Endothelial cell of umbilical vein (primary cell): ENCODE measurements at regions not wholly inside any gene's neighbourhood (a gene's known extent, or its start where the extent isn't known, plus 50 kb on each side); places are given as distances from the start of the nearest gene placed in this dataset.
A peak's percentile ranks its signal among the peaks of the same experiment; 100 is the strongest.

ENCODE experiments used
- BruUV-seq: library from RNA; stranded (reverse); fragments of 400-500 nt; replicated peaks from 2 replicates; lab custom pipeline; 2021; lab: Mats Ljungman, UMichigan
- CTCF ChIA-PET: fragments of 300-600, 350-600 bp; sonication (Branson Sonifier 250); formaldehyde crosslinking; loops from one replicate; lab custom pipeline; 2021; ENCODE audit warnings: antibody characterized with exemption, inconsistent platforms; lab: Charles Lee
- POLR2A ChIA-PET: fragments of 300-600, 350-600 bp; sonication (Branson Sonifier 250); formaldehyde crosslinking; loops from one replicate; lab custom pipeline; 2021; ENCODE audit warnings: antibody characterized with exemption, inconsistent platforms; lab: Charles Lee
- DNase-seq: peaks from one replicate; pipeline ENCODE4 v3.0.0-alpha.2; 2011; ENCODE audit warnings: low read depth, low spot score
- FAIRE-seq: peaks from 2 replicates; lab custom pipeline; 2011; peaks lifted over from hg19 to GRCh38; lab: Jason Lieb, UNC
- H2AFZ ChIP-seq: 2 replicates; pipeline ENCODE4 v1.6.0; 2012; ENCODE audit warnings: low read depth, low read length, control low read depth, inconsistent platforms
- H3K27ac ChIP-seq: 2 replicates; pipeline ENCODE4 v1.5.1; 2011; ENCODE audit warnings: low read depth, mild to moderate bottlenecking, control low read depth, low read length, moderate library complexity; ENCODE audit not compliant: insufficient read depth
- H3K27me3 ChIP-seq, 2 experiments: 2 replicates each; pipeline versions ENCODE4 v1.6.0 to v1.6.1; 2011; ENCODE audit warnings: low read length in 2 of 2, mixed read lengths in 1 of 2; ENCODE audit not compliant: control insufficient read depth in 2 of 2, insufficient read depth in 2 of 2
- H3K36me3 ChIP-seq, 2 experiments: 2 replicates in 1 of 2; 3 replicates in 1 of 2; pipeline ENCODE4 v1.5.1; 2011; ENCODE audit warnings: low read length in 2 of 2, mild to moderate bottlenecking in 1 of 2, moderate library complexity in 1 of 2; ENCODE audit not compliant: control insufficient read depth in 2 of 2, insufficient read depth in 2 of 2; ENCODE audit errors: extremely low read depth in 1 of 2
- H3K4me1 ChIP-seq: 3 replicates; pipeline ENCODE4 v1.5.1; 2011; ENCODE audit warnings: mild to moderate bottlenecking, low read length; ENCODE audit not compliant: control insufficient read depth, insufficient read depth; ENCODE audit errors: extremely low read depth
- H3K4me2 ChIP-seq: 2 replicates; pipeline ENCODE4 v1.6.1; 2011; ENCODE audit warnings: low read length, control low read depth, mixed read lengths; ENCODE audit not compliant: insufficient read depth
- H3K4me3 ChIP-seq, 3 experiments: fragments of 200-600 bp in 1 of 3; sonication (generic), shearing (Covaris generic) in 1 of 3; replicated peaks in 1 of 3; 2 replicates each; pipeline ENCODE4 v1.5.1; 2011 to 2016; ENCODE audit warnings: control low read depth in 3 of 3, low read length in 3 of 3, mild to moderate bottlenecking in 2 of 3, inconsistent platforms in 1 of 3, low read depth in 1 of 3, moderate library complexity in 1 of 3; ENCODE audit not compliant: insufficient read depth in 1 of 3
- H3K79me2 ChIP-seq: 2 replicates; pipeline ENCODE4 v1.6.0; 2012; ENCODE audit warnings: low read length, inconsistent platforms; ENCODE audit not compliant: control insufficient read depth, insufficient read depth
- H3K9ac ChIP-seq: replicated peaks from 2 replicates; pipeline ENCODE3; 2011; ENCODE audit warnings: low read length, control low read depth; ENCODE audit not compliant: insufficient read depth; ENCODE audit errors: extremely low read depth
- H3K9me1 ChIP-seq: replicated peaks from 3 replicates; pipeline ENCODE4 v1.6.0; 2011; ENCODE audit warnings: mild to moderate bottlenecking, low read length; ENCODE audit not compliant: control insufficient read depth, insufficient read depth; ENCODE audit errors: extremely low read depth
- H3K9me3 ChIP-seq: replicated peaks from 2 replicates; pipeline ENCODE4 v1.5.1; 2012; ENCODE audit warnings: low read length, inconsistent platforms; ENCODE audit not compliant: control insufficient read depth, insufficient read depth
- H4K20me1 ChIP-seq: replicated peaks from 2 replicates; pipeline ENCODE3; 2011; ENCODE audit warnings: mild to moderate bottlenecking, low read length; ENCODE audit not compliant: control insufficient read depth, insufficient read depth; ENCODE audit errors: extremely low read depth
- CTCF ChIP-seq, 2 donors: IDR thresholded peaks; 1 replicate in 1 of 2; 2 replicates in 1 of 2; pipeline ENCODE4 v1.5.1; 2011; ENCODE audit warnings: low read length in 2 of 2, mild to moderate bottlenecking in 2 of 2, moderate library complexity in 2 of 2, control low read depth in 1 of 2, inconsistent platforms in 1 of 2, low read depth in 1 of 2; ENCODE audit not compliant: insufficient read depth in 1 of 2; ENCODE audit errors: extremely low read depth in 1 of 2
- EZH2 ChIP-seq: IDR thresholded peaks from 2 replicates; pipeline ENCODE4 v1.6.1; 2012; ENCODE audit warnings: borderline replicate concordance, low read depth, mild to moderate bottlenecking, moderate library complexity, low read length, inconsistent platforms; ENCODE audit not compliant: severe bottlenecking
- FOS ChIP-seq: IDR thresholded peaks from 2 replicates; pipeline ENCODE4 v1.6.1; 2011; ENCODE audit warnings: mild to moderate bottlenecking, low read length, moderate library complexity, borderline replicate concordance; ENCODE audit not compliant: insufficient read depth
- GATA2 ChIP-seq: IDR thresholded peaks from 2 replicates; pipeline ENCODE4 v1.7.0; 2011; ENCODE audit warnings: low read depth, mild to moderate bottlenecking, moderate library complexity, mixed read lengths, low read length; ENCODE audit not compliant: insufficient read length, insufficient read depth
- JUN ChIP-seq: IDR thresholded peaks from 2 replicates; pipeline ENCODE4 v1.6.1; 2011; ENCODE audit warnings: borderline replicate concordance, low read depth; ENCODE audit not compliant: insufficient read length, insufficient read depth
- MYC ChIP-seq: IDR thresholded peaks from one replicate; pipeline ENCODE4 v1.6.1; 2011; ENCODE audit warnings: mild to moderate bottlenecking, low read depth, low read length
- POLR2A ChIP-seq: IDR thresholded peaks from 2 replicates; pipeline ENCODE4 v1.6.1; 2012; ENCODE audit warnings: low read depth, mild to moderate bottlenecking, control low read depth, low read length
- POLR2AphosphoS5 ChIP-seq: IDR thresholded peaks from 2 replicates; pipeline ENCODE4 v1.6.1; 2012; ENCODE audit warnings: low read depth, mild to moderate bottlenecking, control low read depth, low read length, moderate library complexity; ENCODE audit not compliant: insufficient read depth
- dilution Hi-C: fragments of 300-500 bp; cut with MboI; formaldehyde crosslinking; loops from one replicate; pipeline ENCODE4 v1.15.0; 2019; ENCODE audit warnings: low sequenced_read_pairs; ENCODE audit not compliant: extremely low pct_ligation_motif_present
- intact Hi-C: fragments of 100-400 bp; cut with micrococcal nuclease; formaldehyde crosslinking; loops from one replicate; pipeline ENCODE4 v1.10.0; 2022
- TF ChIP-seq, protein P1 (sequence below): IDR thresholded peaks from 2 replicates; pipeline ENCODE4 v1.6.1; 2011; ENCODE audit not compliant: insufficient read depth, insufficient read length

DNA sequence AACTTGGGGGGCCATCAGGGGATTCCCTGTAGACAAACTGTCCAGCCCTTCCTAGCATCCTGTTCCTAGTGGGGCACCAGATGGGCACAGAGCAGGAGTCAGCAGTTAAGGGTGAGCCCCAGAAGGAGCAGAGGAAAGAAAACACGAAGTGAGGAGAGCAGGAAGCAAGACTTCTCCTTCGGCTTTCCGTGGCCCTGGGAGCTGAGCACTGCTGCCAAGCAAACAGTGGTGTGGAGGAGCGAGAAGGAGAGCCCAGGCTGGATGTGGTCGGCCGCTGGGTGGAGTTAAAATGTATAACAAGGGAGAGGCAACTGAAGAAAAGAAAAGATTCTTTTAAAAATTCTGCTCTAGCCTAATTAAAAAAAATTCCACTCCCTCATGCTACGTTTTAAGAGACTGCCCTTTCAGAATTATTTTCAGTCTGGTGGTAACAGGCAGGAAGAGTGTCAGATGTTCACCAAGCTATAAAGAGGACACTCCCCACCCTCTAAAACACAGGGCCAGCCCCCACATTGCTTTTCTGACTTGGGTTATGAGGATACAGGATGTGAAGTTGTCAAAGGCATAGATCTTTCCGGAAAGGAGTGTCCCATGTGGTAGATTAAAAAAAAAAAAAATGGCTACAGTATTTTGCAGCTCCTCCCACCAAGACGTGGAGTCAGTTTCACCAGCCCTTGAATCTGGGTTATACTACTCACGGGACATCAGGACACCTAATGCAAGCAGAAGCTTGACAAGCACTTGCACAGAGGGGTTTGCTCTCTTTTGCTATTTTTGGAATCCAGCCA lies 74.9 kb upstream of the ZFHX3 start:
- DNase-seq (peak; percentile 24), FAIRE-seq (no peak)
- BruUV-seq = no TSS peak
- Histone ChIP-seq H3K9ac (no peak overlapping the region), H3K9me1 (no peaks in the 10 kb centered on the region), H3K79me2 (no peaks in the 10 kb centered on the region), H3K4me2 (no peak overlapping the region), H3K4me1 (peaks cover 5% of the 10 kb centered on the region), H4K20me1 (no peaks in the 10 kb centered on the region), H3K9me3 (no peaks in the 10 kb centered on the region), H3K27ac (no peak overlapping the region), H2AFZ (peak overlapping the region; percentile 73), H3K4me3 (no peak overlapping the region), H3K36me3 (no peaks in the 10 kb centered on the region), H3K27me3 (no peaks in the 10 kb centered on the region)
- intact Hi-C loops = loop anchor here (2.0 kb wide), 1 partner anchor 30 kb away; no protein-coding TSS in a partner anchor
- CTCF ChIA-PET = interaction anchor here (1.0 to 1.3 kb wide), 5 partner anchors 13 to 1093 kb away, joined by 3 to 5 read pairs (median 3); no protein-coding TSS in a partner anchor
- TF ChIP-seq FOS (no peak), EZH2 (no peak), MYC (no peak), POLR2A (no peak), JUN (no peak), CTCF (IDR thresholded peaks at IDR 0.05; ENCODE audit: extremely low read depth in 1 of 2, insufficient read depth in 1 of 2, low read depth in 1 of 2, low read length in 2 of 2) (no peak), GATA2 (no peak), POLR2AphosphoS5 (no peak)
- TF ChIP-seq, protein P1, sequence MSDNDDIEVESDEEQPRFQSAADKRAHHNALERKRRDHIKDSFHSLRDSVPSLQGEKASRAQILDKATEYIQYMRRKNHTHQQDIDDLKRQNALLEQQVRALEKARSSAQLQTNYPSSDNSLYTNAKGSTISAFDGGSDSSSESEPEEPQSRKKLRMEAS = no peak
- POLR2A ChIA-PET = interaction anchor here (0.8 kb wide), 1 partner anchor 50 kb away, joined by 3 read pairs; no protein-coding TSS in a partner anchor
- dilution Hi-C loops = no loop called here
